HG03066 (cell line): ENCODE measurements at regions not wholly inside any gene's neighbourhood (a gene's known extent, or its start where the extent isn't known, plus 50 kb on each side); places are given as distances from the start of the nearest gene placed in this dataset.
"Not testable (repeated sequence)": the region's sequence is repeated elsewhere in the genome, so short reads cannot be mapped to it uniquely, and the experiment has no call there.

Experiments
- ATAC-seq: cut with Tn5 transposase; IDR thresholded peaks from one replicate; pipeline ENCODE4 v1.9.1; 2021; ENCODE audit warnings: low read depth; ENCODE audit not compliant: unreplicated experiment

- no peak for ATAC-seq
Measured at GRCh38 chr4:18736551-18736950, 715.0 kb upstream of the LCORL start.

GRCh38 chr4:18735740-18736268 lies 714.2 kb upstream of the LCORL start:
- ATAC-seq = no peak

- no peak for ATAC-seq
Measured at GRCh38 chr4:18734405-18734804, 712.9 kb upstream of the LCORL start.

GRCh38 chr4:18733961-18734360 lies 712.4 kb upstream of the LCORL start:
- ATAC-seq = no peak

- no peak for ATAC-seq
Measured at GRCh38 chr4:18722748-18723191, 701.2 kb upstream of the LCORL start.

- ATAC-seq = no peak
Measured at GRCh38 chr4:18698119-18698883, 676.7 kb upstream of the LCORL start.

- no peak for ATAC-seq
Measured at GRCh38 chr4:18695733-18696527, 674.4 kb upstream of the LCORL start.

GRCh38 chr4:18691431-18692200 lies 670.1 kb upstream of the LCORL start:
- no peak for ATAC-seq

- no peak for ATAC-seq
Measured at GRCh38 chr4:18690291-18690955, 668.9 kb upstream of the LCORL start.

GRCh38 chr4:18689308-18690115 lies 668.0 kb upstream of the LCORL start:
- peak; percentile 65 for ATAC-seq

- ATAC-seq = not testable (repeated sequence)
Measured at GRCh38 chr4:18688351-18688750, 666.8 kb upstream of the LCORL start.

GRCh38 chr4:18686338-18687037 lies 664.9 kb upstream of the LCORL start:
- no peak for ATAC-seq

- ATAC-seq = no peak
Measured at GRCh38 chr4:18684932-18685331, 663.4 kb upstream of the LCORL start.

- ATAC-seq = no peak
Measured at GRCh38 chr4:18676526-18676915, 655.0 kb upstream of the LCORL start.

- no peak for ATAC-seq
Measured at GRCh38 chr4:18675586-18676525, 654.3 kb upstream of the LCORL start.

- ATAC-seq = no peak
Measured at GRCh38 chr4:18670034-18670433, 648.5 kb upstream of the LCORL start.

- no peak for ATAC-seq
Measured at GRCh38 chr4:18669390-18669789, 647.8 kb upstream of the LCORL start.

- no peak for ATAC-seq
Measured at GRCh38 chr4:18666322-18666721, 644.8 kb upstream of the LCORL start.
